ENCODE measurements at regions not wholly inside any gene's neighbourhood (a gene's known extent, or its start where the extent isn't known, plus 50 kb on each side); places are given as distances from the start of the nearest gene placed in this dataset.
A peak's percentile ranks its signal among the peaks of the same experiment; 100 is the strongest.

DNA sequence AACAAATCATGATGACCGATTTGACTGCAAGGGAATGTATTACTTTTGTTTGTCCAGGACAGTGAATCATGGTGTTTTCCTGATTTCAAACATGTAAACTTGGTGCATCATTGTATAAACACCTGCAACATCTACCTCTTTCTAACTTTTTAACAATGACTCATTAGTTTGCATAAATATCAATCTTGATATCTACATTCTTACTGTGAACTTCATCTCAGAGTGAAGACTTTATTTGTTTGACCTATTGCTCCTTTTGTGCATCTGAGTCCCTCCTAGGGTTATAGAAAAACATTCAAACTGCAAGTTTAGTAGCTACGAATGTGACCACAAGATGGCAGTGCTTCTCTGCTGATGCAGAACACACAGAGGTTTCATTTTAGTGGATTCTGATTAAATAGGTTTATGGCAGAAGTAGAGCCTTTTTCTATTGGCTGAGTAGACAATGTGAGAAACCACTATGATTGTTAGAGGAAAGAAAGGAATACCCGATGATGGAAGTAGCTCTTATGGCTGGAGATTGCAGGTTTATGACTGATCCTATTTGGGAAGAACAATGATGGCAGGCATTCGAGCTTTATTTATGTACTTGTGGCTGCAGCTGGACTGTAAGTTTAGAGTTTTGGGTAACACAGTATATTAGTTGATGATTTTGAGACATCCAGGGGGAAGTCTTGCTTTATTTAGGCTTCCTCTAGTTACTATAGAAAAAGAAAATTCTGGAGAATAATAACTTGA, 244.2 kb upstream of the OR4E1 start:
- FAIRE-seq (no peak), DNase-seq (ENCODE audit: insufficient read length, low spot score) (no peak)
- TF ChIP-seq CTCF (IDR thresholded peaks at IDR 0.05; ENCODE audit: insufficient read depth, missing control alignments): peak; percentile 69

- no peak for FAIRE-seq
Observed at GRCh38 chr14:21915826-21916225, 242.2 kb upstream of the OR4E1 start.

GRCh38 chr14:21913759-21914158, 240.1 kb upstream of the OR4E1 start:
- FAIRE-seq: no peak
- DNase-seq (ENCODE audit: insufficient read length, low spot score): no peak
- TF ChIP-seq CTCF (IDR thresholded peaks at IDR 0.05; ENCODE audit: insufficient read depth, missing control alignments): peak; percentile 64

More at GRCh38 chr14:21915826-21916225, 242.2 kb upstream of the OR4E1 start:
- DNase-seq (ENCODE audit: insufficient read length, low spot score): no peak
- TF ChIP-seq CTCF (IDR thresholded peaks at IDR 0.05; ENCODE audit: insufficient read depth, missing control alignments): no peak

DNA sequence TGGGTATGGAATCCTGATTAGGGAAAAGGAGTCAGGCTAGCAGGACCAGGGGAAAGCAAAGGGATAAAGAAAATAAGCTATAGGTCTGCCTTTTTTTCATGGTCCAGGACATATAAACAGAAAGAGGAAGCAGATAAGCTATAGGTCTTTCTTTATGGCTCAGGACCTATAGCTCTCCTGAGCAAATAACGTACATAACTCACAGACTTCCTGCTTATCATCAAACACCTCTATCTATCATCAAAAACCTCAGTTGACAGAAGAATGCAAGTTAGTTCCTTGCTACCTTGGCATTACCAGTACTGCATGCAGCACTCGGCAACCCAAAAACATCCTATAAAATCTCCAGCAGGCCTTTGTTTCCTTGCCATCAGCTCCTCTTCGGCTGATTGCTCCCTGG, 238.7 kb upstream of the OR4E1 start:
- TF ChIP-seq CTCF (IDR thresholded peaks at IDR 0.05; ENCODE audit: insufficient read depth, missing control alignments): no peak
- no peak for DNase-seq (ENCODE audit: insufficient read length, low spot score)
- FAIRE-seq: no peak

DNA sequence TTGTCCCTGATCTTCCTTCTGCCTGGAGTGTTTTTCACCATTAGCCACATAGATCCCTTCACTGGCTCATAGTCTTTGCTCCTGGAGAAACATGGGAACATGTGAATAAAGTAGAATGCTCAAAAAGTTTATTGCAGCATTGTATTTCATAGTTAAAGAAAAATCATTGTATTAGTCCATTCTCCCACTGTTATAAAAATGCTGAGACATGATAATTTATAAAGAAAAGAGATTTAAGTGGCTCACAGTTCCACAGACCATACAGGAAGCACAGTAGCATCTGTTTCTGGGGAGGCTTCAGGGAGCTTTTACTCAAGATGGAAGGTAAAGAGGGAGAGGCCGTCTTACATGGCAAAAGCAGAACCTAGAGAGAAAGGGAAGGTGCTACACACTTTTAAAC, 238.3 kb upstream of the OR4E1 start:
- FAIRE-seq: no peak
- TF ChIP-seq CTCF (IDR thresholded peaks at IDR 0.05; ENCODE audit: insufficient read depth, missing control alignments): no peak
- no peak for DNase-seq (ENCODE audit: insufficient read length, low spot score)

DNA sequence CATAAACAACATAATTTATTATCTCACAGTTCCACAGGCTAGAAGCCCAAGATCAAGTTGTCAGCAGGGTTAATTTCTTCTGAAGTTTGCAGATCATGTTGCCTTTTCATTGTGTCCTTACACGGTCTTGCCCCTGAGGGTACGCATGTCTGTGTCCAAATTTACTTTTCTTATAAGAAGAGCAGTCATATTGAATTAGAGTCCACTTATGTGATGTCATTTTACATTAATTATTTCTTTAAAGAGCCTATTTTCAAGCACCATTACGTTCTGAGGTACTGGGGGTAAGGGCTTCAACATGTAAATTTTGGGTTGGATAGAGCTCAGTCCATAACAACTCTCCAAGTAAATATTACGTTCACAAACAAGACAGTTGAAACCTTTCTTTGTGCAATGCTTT, 236.6 kb upstream of the OR4E1 start:
- DNase-seq (ENCODE audit: insufficient read length, low spot score) (no peak), FAIRE-seq (no peak)

More for the DNA sequence above, 236.6 kb upstream of the OR4E1 start:
- TF ChIP-seq CTCF (IDR thresholded peaks at IDR 0.05; ENCODE audit: insufficient read depth, missing control alignments): no peak

Measured in D721Med (cell line).